HepG2 (cell line): ENCODE measurements at regions not wholly inside any gene's neighbourhood (a gene's known extent, or its start where the extent isn't known, plus 50 kb on each side); places are given as distances from the start of the nearest gene placed in this dataset.

ENCODE experiments used
- ATAC-seq: fragments of 200-7000 bp; cut with Tn5 transposase; 3 replicates; pipeline ENCODE4 v1.9.1; 2020; ENCODE audit warnings: mild to moderate bottlenecking, moderate library complexity
- BruUV-seq: library from RNA; stranded (reverse); fragments of 400-500 nt; replicated peaks from 2 replicates; lab custom pipeline; 2021; lab: Mats Ljungman, UMichigan
- CTCF ChIA-PET: fragments of 300-600 bp; formaldehyde crosslinking; extraction: SDS; loops from one replicate; lab custom pipeline; 2021; ENCODE audit warnings: low total read pairs, inconsistent platforms, low intra/inter-chr PET ratio; lab: Yijun Ruan, JAX
- POLR2A ChIA-PET: fragments of 350-600 bp; sonication (Branson Sonifier 250); formaldehyde crosslinking; loops from one replicate; lab custom pipeline; 2020; ENCODE audit warnings: antibody characterized with exemption, inconsistent platforms; lab: Yijun Ruan, JAX
- DNase-seq: peaks from one replicate; pipeline ENCODE4 v3.0.0-alpha.2; 2015; ENCODE audit warnings: low spot score
- FAIRE-seq: peaks from 3 replicates; lab custom pipeline; 2011; peaks lifted over from hg19 to GRCh38; lab: Jason Lieb, UNC
- H2AFZ ChIP-seq: one replicate; pipeline ENCODE4 v1.6.1; 2011; ENCODE audit warnings: low read length, inconsistent platforms
- H3K27ac ChIP-seq: fragments of 300-600 bp; 3 replicates; pipeline ENCODE4 v1.8.0; 2011; ENCODE audit warnings: mixed run types, mild to moderate bottlenecking, mixed read lengths, low read length, inconsistent platforms; ENCODE audit not compliant: insufficient read depth; ENCODE audit errors: extremely low read length
- H3K27me3 ChIP-seq, 2 experiments: fragments of 200-600 bp in 1 of 2; 2 replicates in 1 of 2; 3 replicates in 1 of 2; pipeline versions ENCODE4 v1.6.0 to v1.8.0; 2011; ENCODE audit warnings: low read length in 2 of 2, mild to moderate bottlenecking in 2 of 2, moderate library complexity in 2 of 2, inconsistent platforms in 1 of 2; ENCODE audit not compliant: insufficient read depth in 2 of 2, control insufficient read depth in 1 of 2
- H3K36me3 ChIP-seq, 2 experiments: fragments of 200-600 bp in 1 of 2; replicated peaks in 1 of 2; 2 replicates in 1 of 2; 3 replicates in 1 of 2; pipeline versions ENCODE4 v1.5.1 to v1.8.0; 2011; ENCODE audit warnings: low read length in 2 of 2, inconsistent platforms in 1 of 2; ENCODE audit not compliant: insufficient read depth in 2 of 2, control insufficient read depth in 1 of 2
- H3K4me1 ChIP-seq: 2 replicates; pipeline ENCODE4 v1.5.1; 2012; ENCODE audit warnings: low read length, inconsistent platforms; ENCODE audit not compliant: insufficient read depth
- H3K4me2 ChIP-seq: 2 replicates; pipeline ENCODE4 v1.6.0; 2011; ENCODE audit warnings: low read depth, low read length, inconsistent platforms
- H3K4me3 ChIP-seq, 3 experiments: fragments of 200-600 bp in 1 of 3; sonication (generic), shearing (Covaris generic) in 1 of 3; replicated peaks in 1 of 3; 2 replicates each; pipeline ENCODE4 v1.5.1; 2011 to 2016; ENCODE audit warnings: low read length in 3 of 3, inconsistent platforms in 2 of 3, low read depth in 2 of 3, mild to moderate bottlenecking in 2 of 3, control low read depth in 1 of 3, mixed read lengths in 1 of 3; ENCODE audit not compliant: insufficient read depth in 1 of 3
- H3K79me2 ChIP-seq: one replicate; pipeline ENCODE4 v1.6.1; 2011; ENCODE audit warnings: low read length, inconsistent platforms; ENCODE audit not compliant: insufficient read depth
- H3K9ac ChIP-seq: 2 replicates; pipeline ENCODE4 v1.6.0; 2011; ENCODE audit warnings: mild to moderate bottlenecking, low read depth, low read length, inconsistent platforms; ENCODE audit not compliant: insufficient read depth
- H3K9me3 ChIP-seq: 2 replicates; pipeline ENCODE4 v1.5.1; 2012; ENCODE audit warnings: mild to moderate bottlenecking, low read length
- H4K20me1 ChIP-seq: 2 replicates; pipeline ENCODE4 v1.6.0; 2011; ENCODE audit warnings: inconsistent platforms, mild to moderate bottlenecking, low read length, moderate library complexity; ENCODE audit not compliant: insufficient read depth
- EHMT2 ChIP-seq: fragments of 200-600 bp; sonication (generic); IDR thresholded peaks from 2 replicates; pipeline ENCODE4 v1.7.0; 2017; ENCODE audit warnings: antibody characterized with exemption, low read depth, low read length, borderline replicate concordance
- IRX3 ChIP-seq: sonication (generic); formaldehyde crosslinking; IDR thresholded peaks from 2 replicates; pipeline ENCODE4 v1.8.1; 2023; ENCODE audit warnings: mild to moderate bottlenecking, low read depth, missing genetic modification reagents, borderline replicate concordance
- KMT2B ChIP-seq: IDR thresholded peaks from 2 replicates; pipeline ENCODE4 v1.6.1; 2016; ENCODE audit warnings: missing genetic modification reagents, missing compliant biosample characterization
- MEIS1 ChIP-seq: sonication (generic); formaldehyde crosslinking; IDR thresholded peaks from 2 replicates; pipeline ENCODE4 v1.9.0; 2021; ENCODE audit warnings: mild to moderate bottlenecking, missing genetic modification reagents, moderate library complexity, borderline replicate concordance
- MIER2 ChIP-seq: IDR thresholded peaks from 2 replicates; pipeline ENCODE4 v1.6.1; 2016; ENCODE audit warnings: missing biosample characterization, missing genetic modification reagents
- TEAD3 ChIP-seq: optimal IDR thresholded peaks from 2 replicates; pipeline ENCODE3; 2016; ENCODE audit warnings: borderline replicate concordance
- ZBTB10 ChIP-seq: sonication (generic); formaldehyde crosslinking; IDR thresholded peaks from 2 replicates; pipeline ENCODE4 v1.4.0; 2020; ENCODE audit warnings: missing genetic modification reagents, borderline replicate concordance
- ZBTB34 ChIP-seq: sonication (generic); formaldehyde crosslinking; IDR thresholded peaks from 2 replicates; pipeline ENCODE4 v1.8.0; 2022; ENCODE audit warnings: mild to moderate bottlenecking, missing genetic modification reagents
- ZNF251 ChIP-seq: sonication (generic); formaldehyde crosslinking; IDR thresholded peaks from 2 replicates; pipeline ENCODE4 v1.9.0; 2021; ENCODE audit warnings: mild to moderate bottlenecking, missing genetic modification reagents
- ZNF260 ChIP-seq: sonication (generic); formaldehyde crosslinking; IDR thresholded peaks from 2 replicates; pipeline ENCODE4 v1.4.0; 2020; ENCODE audit warnings: missing genetic modification reagents, low read depth, mild to moderate bottlenecking, borderline replicate concordance
- ZNF30 ChIP-seq: sonication (generic); formaldehyde crosslinking; IDR thresholded peaks from 2 replicates; pipeline ENCODE4 v1.5.0; 2020; ENCODE audit warnings: mild to moderate bottlenecking, missing genetic modification reagents
- ZNF446 ChIP-seq: sonication (generic); formaldehyde crosslinking; IDR thresholded peaks from 2 replicates; pipeline ENCODE4 v1.5.0; 2020; ENCODE audit warnings: mild to moderate bottlenecking, missing genetic modification reagents
- ZNF563 ChIP-seq: sonication (generic); formaldehyde crosslinking; IDR thresholded peaks from 2 replicates; pipeline ENCODE4 v1.8.0; 2022; ENCODE audit warnings: mild to moderate bottlenecking, moderate library complexity, missing genetic modification reagents
- ZNF780A ChIP-seq: sonication (generic); formaldehyde crosslinking; IDR thresholded peaks from 2 replicates; pipeline ENCODE4 v1.8.0; 2022; ENCODE audit warnings: mild to moderate bottlenecking, missing genetic modification reagents, moderate library complexity
- WGBS: methylation state at CpG from one replicate; pipeline ENCODE4 v1.1.6; 2017; ENCODE audit warnings: low lambda C conversion rate; 5-methylcytosine and 5-hydroxymethylcytosine counted together
- in situ Hi-C: cut with HindIII; loops from 2 replicates; pipeline ENCODE4 v1.10.0; 2017; ENCODE audit warnings: low pct_unique_long_range_greater_than_20kb; ENCODE audit not compliant: extremely low pct_ligation_motif_present
- intact Hi-C: fragments of 100-400 bp; cut with micrococcal nuclease; formaldehyde crosslinking; loops from one replicate; pipeline ENCODE4 v1.10.0; 2022; ENCODE audit not compliant: unreplicated experiment
- TF ChIP-seq, protein P1 (sequence below): sonication (generic); formaldehyde crosslinking; conservative IDR thresholded peaks from 2 replicates; pipeline ENCODE4 v1.4.0; 2020; ENCODE audit warnings: mild to moderate bottlenecking, missing genetic modification reagents, moderate library complexity
- TF ChIP-seq, protein P2 (sequence below): sonication (generic); formaldehyde crosslinking; IDR thresholded peaks from 2 replicates; pipeline ENCODE4 v1.4.0; 2020; ENCODE audit warnings: missing genetic modification reagents

DNA sequence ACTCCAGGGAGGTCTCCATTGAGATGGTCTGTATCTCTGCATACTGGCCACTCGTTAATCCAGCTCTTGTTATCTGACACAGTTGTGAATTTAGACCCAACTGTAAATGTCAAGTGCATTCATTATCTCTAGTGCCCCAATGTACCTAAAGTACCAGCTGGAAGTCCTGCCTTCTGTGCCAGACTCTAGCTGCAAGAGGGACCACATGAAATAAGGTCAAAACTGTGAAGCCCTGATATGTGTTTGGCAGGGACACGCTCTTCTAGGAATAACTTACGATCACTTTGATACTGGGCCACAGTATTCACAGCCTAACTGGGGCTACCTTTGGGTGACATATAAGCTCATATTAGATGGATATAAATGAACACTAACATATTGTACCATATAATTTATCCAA is 268.5 kb downstream of the LRIG3 start:
- Histone ChIP-seq H4K20me1 (no peaks in the 10 kb centered on the region), H3K4me2 (no peak overlapping the region), H2AFZ (no peak overlapping the region), H3K27ac (no peak overlapping the region), H3K4me3 (no peak overlapping the region), H3K9me3 (peaks cover 21% of the 10 kb centered on the region), H3K4me1 (no peaks in the 10 kb centered on the region), H3K36me3 (no peaks in the 10 kb centered on the region), H3K79me2 (no peaks in the 10 kb centered on the region), H3K9ac (no peak overlapping the region), H3K27me3 (no peaks in the 10 kb centered on the region)
- FAIRE-seq (no peak), DNase-seq (no peak), ATAC-seq (no peak)
- intact Hi-C loops (no loop called here), in situ Hi-C loops (no loop called here)
- ChIA-PET CTCF (no interaction called here), POLR2A (no interaction called here)
- 0% methylated on average over 1 of the region's 3 CpGs for WGBS
- no TSS peak for BruUV-seq
- no peak for TF ChIP-seq ZNF780A (CRISPR knock-in tag)
- no peak for TF ChIP-seq KMT2B (CRISPR knock-in tag)
- TF ChIP-seq ZNF446 = no peak
- no peak for TF ChIP-seq ZNF260
- TF ChIP-seq ZBTB34 (CRISPR knock-in tag) = no peak
- no peak for TF ChIP-seq ZNF251
- no peak for TF ChIP-seq IRX3 (CRISPR knock-in tag)
- TF ChIP-seq TEAD3 (CRISPR knock-in tag) = no peak
- no peak for TF ChIP-seq EHMT2
- TF ChIP-seq, protein P1, sequence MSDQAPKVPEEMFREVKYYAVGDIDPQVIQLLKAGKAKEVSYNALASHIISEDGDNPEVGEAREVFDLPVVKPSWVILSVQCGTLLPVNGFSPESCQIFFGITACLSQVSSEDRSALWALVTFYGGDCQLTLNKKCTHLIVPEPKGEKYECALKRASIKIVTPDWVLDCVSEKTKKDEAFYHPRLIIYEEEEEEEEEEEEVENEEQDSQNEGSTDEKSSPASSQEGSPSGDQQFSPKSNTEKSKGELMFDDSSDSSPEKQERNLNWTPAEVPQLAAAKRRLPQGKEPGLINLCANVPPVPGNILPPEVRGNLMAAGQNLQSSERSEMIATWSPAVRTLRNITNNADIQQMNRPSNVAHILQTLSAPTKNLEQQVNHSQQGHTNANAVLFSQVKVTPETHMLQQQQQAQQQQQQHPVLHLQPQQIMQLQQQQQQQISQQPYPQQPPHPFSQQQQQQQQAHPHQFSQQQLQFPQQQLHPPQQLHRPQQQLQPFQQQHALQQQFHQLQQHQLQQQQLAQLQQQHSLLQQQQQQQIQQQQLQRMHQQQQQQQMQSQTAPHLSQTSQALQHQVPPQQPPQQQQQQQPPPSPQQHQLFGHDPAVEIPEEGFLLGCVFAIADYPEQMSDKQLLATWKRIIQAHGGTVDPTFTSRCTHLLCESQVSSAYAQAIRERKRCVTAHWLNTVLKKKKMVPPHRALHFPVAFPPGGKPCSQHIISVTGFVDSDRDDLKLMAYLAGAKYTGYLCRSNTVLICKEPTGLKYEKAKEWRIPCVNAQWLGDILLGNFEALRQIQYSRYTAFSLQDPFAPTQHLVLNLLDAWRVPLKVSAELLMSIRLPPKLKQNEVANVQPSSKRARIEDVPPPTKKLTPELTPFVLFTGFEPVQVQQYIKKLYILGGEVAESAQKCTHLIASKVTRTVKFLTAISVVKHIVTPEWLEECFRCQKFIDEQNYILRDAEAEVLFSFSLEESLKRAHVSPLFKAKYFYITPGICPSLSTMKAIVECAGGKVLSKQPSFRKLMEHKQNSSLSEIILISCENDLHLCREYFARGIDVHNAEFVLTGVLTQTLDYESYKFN (CRISPR knock-in tag) = no peak
- no peak for TF ChIP-seq ZBTB10 (CRISPR knock-in tag)
- no peak for TF ChIP-seq MEIS1
- no peak for TF ChIP-seq ZNF30 (CRISPR knock-in tag)
- TF ChIP-seq MIER2 (CRISPR knock-in tag) = no peak
- TF ChIP-seq, protein P2, sequence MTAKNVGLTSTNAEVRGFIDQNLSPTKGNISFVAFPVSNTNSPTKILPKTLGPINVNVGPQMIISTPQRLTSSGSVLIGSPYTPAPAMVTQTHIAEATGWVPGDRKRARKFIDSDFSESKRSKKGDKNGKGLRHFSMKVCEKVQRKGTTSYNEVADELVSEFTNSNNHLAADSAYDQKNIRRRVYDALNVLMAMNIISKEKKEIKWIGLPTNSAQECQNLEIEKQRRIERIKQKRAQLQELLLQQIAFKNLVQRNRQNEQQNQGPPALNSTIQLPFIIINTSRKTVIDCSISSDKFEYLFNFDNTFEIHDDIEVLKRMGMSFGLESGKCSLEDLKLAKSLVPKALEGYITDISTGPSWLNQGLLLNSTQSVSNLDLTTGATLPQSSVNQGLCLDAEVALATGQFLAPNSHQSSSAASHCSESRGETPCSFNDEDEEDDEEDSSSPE (CRISPR knock-in tag) = no peak
- no peak for TF ChIP-seq ZNF563 (CRISPR knock-in tag)
